ENCODE measurements at regions not wholly inside any gene's neighbourhood (a gene's known extent, or its start where the extent isn't known, plus 50 kb on each side); places are given as distances from the start of the nearest gene placed in this dataset.

DNA sequence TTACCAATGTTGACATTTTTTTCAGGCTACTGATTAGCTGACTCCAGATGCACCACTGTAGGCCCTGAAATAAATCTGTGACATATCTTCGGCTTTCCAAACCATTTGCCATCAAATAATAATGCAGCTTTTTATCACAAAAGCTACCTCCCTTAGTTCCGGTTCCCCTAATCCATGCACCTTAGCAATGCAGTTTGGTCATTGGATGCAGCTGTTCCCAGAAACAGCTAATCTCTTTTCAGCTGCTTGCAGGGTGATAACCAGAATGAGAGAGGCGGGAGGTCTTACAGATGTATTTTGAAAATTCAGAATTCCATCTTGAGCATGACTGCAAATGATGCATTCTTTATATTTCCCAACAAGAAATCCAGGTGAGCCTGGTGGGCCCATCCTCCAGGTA is 646.2 kb downstream of the SOX5 start:
- no peak overlapping the region for H2BK120ac ChIP-seq (ENCODE audit: low read depth, low read length, poor library complexity, severe bottlenecking)
- no peak overlapping the region for H3K4ac ChIP-seq (ENCODE audit: low read depth, low read length)
- no CpG with 5 or more reads among the region's 3 CpGs for WGBS (ENCODE audit: extremely low coverage, insufficient read length, low lambda C conversion rate)
- Mint-ChIP-seq H3K27ac (no peak overlapping the region), H3K36me3 (ENCODE audit: insufficient read depth in 1 of 3, low read depth in 3 of 3) (0 out of 7 replicates have a peak, but pooled peaks cover 0 to 1% (median 0%) of the 10 kb centered on the region in 3 experiments), H3K9me3 (no peaks in the 10 kb centered on the region), H3K4me3 (no peak overlapping the region), H3K4me1 (peaks cover 3 to 4% of the 10 kb centered on the region in 2 experiments; a peak in 2 of 4 replicates), H3K27me3 (ENCODE audit: low read depth) (no peaks in the 10 kb centered on the region)
- no peak for TF ChIP-seq CTCF (conservative IDR thresholded peaks at IDR 0.05)
- H3K79me2 ChIP-seq (ENCODE audit: insufficient read depth, low read length), result no peaks in the 10 kb centered on the region
- H3K9ac ChIP-seq (ENCODE audit: extremely low read depth, insufficient read length, low read length), result no peak overlapping the region
- no peaks in the 10 kb centered on the region for H3K79me1 ChIP-seq (ENCODE audit: insufficient read depth, low read depth, low read length, poor library complexity, severe bottlenecking)
- no peak overlapping the region for H4K5ac ChIP-seq (ENCODE audit: insufficient read length, low read depth, low read length)
- H3K23me2 ChIP-seq (ENCODE audit: insufficient read length, low read depth, low read length, poor library complexity, severe bottlenecking), result no peaks in the 10 kb centered on the region
- no peak overlapping the region for H2BK12ac ChIP-seq (ENCODE audit: insufficient read length, low read depth, low read length)
- H3K14ac ChIP-seq (ENCODE audit: insufficient read depth, low read length), result no peak overlapping the region
- no peak overlapping the region for H3K18ac ChIP-seq (ENCODE audit: insufficient read length, low read depth, low read length)
- no peak overlapping the region for H2BK5ac ChIP-seq (ENCODE audit: insufficient read length, low read length)
- H2BK15ac ChIP-seq (ENCODE audit: low read depth, low read length), result no peak overlapping the region
- H3K4me2 ChIP-seq (ENCODE audit: insufficient read depth, insufficient read length, low read length), result no peak overlapping the region
- H3K4me1 ChIP-seq (ENCODE audit: insufficient read depth, low read length), result no peaks in the 10 kb centered on the region
- no peaks in the 10 kb centered on the region for H4K20me1 ChIP-seq (ENCODE audit: control insufficient read depth, insufficient read depth, insufficient read length)
- H3K23ac ChIP-seq (ENCODE audit: insufficient read length, low read depth, low read length), result no peak overlapping the region
- H2AFZ ChIP-seq (ENCODE audit: low read length), result no peak overlapping the region
- no peak overlapping the region for H4K8ac ChIP-seq (replicated peaks; ENCODE audit: insufficient read length, low read depth, low read length)
- H4K91ac ChIP-seq (ENCODE audit: insufficient read length, low read depth, low read length), result no peak overlapping the region
- no peak overlapping the region for H2AK5ac ChIP-seq (ENCODE audit: insufficient read length, low read length)
- H3K9me3 ChIP-seq (ENCODE audit: control insufficient read depth, low read depth, low read length), result no peaks in the 10 kb centered on the region
- H3K27me3 ChIP-seq (ENCODE audit: insufficient read depth, low read length), result no peaks in the 10 kb centered on the region
- H3T11ph ChIP-seq (ENCODE audit: low read length), result no peak overlapping the region
- no peak for DNase-seq
- no peak overlapping the region for H3K27ac ChIP-seq (ENCODE audit: insufficient read length, low read depth, low read length)
- H3K56ac ChIP-seq (ENCODE audit: insufficient read length, low read depth, low read length), result no peak overlapping the region
- H2BK20ac ChIP-seq (ENCODE audit: low read depth, low read length, poor library complexity, severe bottlenecking), result no peak overlapping the region
